HG02870 (cell line): ENCODE measurements at regions not wholly inside any gene's neighbourhood (a gene's known extent, or its start where the extent isn't known, plus 50 kb on each side); places are given as distances from the start of the nearest gene placed in this dataset.
"Not testable (repeated sequence)": the region's sequence is repeated elsewhere in the genome, so short reads cannot be mapped to it uniquely, and the experiment has no call there.

Source experiments
- ATAC-seq: cut with Tn5 transposase; IDR thresholded peaks from one replicate; pipeline ENCODE4 v1.9.1; 2021; ENCODE audit warnings: mild to moderate bottlenecking, moderate library complexity; ENCODE audit not compliant: unreplicated experiment

- no peak for ATAC-seq
Measured at GRCh38 chrX:3443184-3443583, 96.7 kb upstream of the MXRA5 start.

- ATAC-seq = no peak
Measured at GRCh38 chrX:3442691-3443090, 96.2 kb upstream of the MXRA5 start.

GRCh38 chrX:3440981-3441380 is 94.5 kb upstream of the MXRA5 start:
- ATAC-seq = no peak

- not testable (repeated sequence) for ATAC-seq
Measured at GRCh38 chrX:3435916-3436315, 89.5 kb upstream of the MXRA5 start.

GRCh38 chrX:3435057-3435456 is 88.6 kb upstream of the MXRA5 start:
- no peak for ATAC-seq

GRCh38 chrX:3428792-3429191 is 82.3 kb upstream of the MXRA5 start:
- no peak for ATAC-seq

- ATAC-seq = no peak
Measured at GRCh38 chrX:3426552-3426951, 80.1 kb upstream of the MXRA5 start.

- ATAC-seq = no peak
Measured at GRCh38 chrX:3425031-3425430, 78.6 kb upstream of the MXRA5 start.

GRCh38 chrX:3420316-3420715 is 73.9 kb upstream of the MXRA5 start:
- no peak for ATAC-seq

- no peak for ATAC-seq
Measured at GRCh38 chrX:3415011-3415410, 68.6 kb upstream of the MXRA5 start.

- ATAC-seq = not testable (repeated sequence)
Measured at GRCh38 chrX:3411626-3412025, 65.2 kb upstream of the MXRA5 start.

GRCh38 chrX:3409936-3410335 is 63.5 kb upstream of the MXRA5 start:
- not testable (repeated sequence) for ATAC-seq

GRCh38 chrX:3407781-3408180 is 61.3 kb upstream of the MXRA5 start:
- no peak for ATAC-seq

GRCh38 chrX:3407121-3407520 is 60.7 kb upstream of the MXRA5 start:
- no peak for ATAC-seq

- ATAC-seq = no peak
Measured at GRCh38 chrX:3403748-3404147, 57.3 kb upstream of the MXRA5 start.
